Colonic mucosa (tissue), 4 donors: ENCODE measurements at regions not wholly inside any gene's neighbourhood (a gene's known extent, or its start where the extent isn't known, plus 50 kb on each side); places are given as distances from the start of the nearest gene placed in this dataset.

ENCODE experiments used
- DNase-seq: peaks from one replicate; pipeline ENCODE4 v3.0.0-alpha.2; 2020
- H3K27ac ChIP-seq: fragments of 200-600 bp; one replicate; pipeline ENCODE4 v1.8.0; 2021
- H3K27me3 ChIP-seq: fragments of 200-600 bp; one replicate; pipeline ENCODE4 v1.8.0; 2021
- H3K36me3 ChIP-seq: fragments of 200-600 bp; one replicate; pipeline ENCODE4 v1.8.0; 2021
- H3K4me1 ChIP-seq: fragments of 200-600 bp; one replicate; pipeline ENCODE4 v1.8.0; 2021; ENCODE audit warnings: mild to moderate bottlenecking
- H3K4me3 ChIP-seq: fragments of 200-600 bp; one replicate; pipeline ENCODE4 v1.8.0; 2021
- H3K9ac ChIP-seq, 2 donors: one replicate each; pipeline ENCODE4 v1.7.0; 2013; ENCODE audit warnings: control low read depth in 2 of 2, low read depth in 2 of 2, low read length in 2 of 2
- H3K9me3 ChIP-seq: fragments of 200-600 bp; one replicate; pipeline ENCODE4 v1.8.0; 2021
- intact Hi-C: fragments of 100-400 bp; cut with DNase I; formaldehyde crosslinking; loops from one replicate; pipeline ENCODE4 v1.14.1; 2022
- TF ChIP-seq, protein P1 (sequence below): fragments of 200-600 bp; IDR thresholded peaks from one replicate; pipeline ENCODE4 v1.8.0; 2022; ENCODE audit warnings: antibody characterized with exemption, mild to moderate bottlenecking
- donor health status: healthy.
- donor health status: DM: no; HTN: no; CAD: no.
- donor health status: DM: no; HTN: no; CAD: no.

DNA sequence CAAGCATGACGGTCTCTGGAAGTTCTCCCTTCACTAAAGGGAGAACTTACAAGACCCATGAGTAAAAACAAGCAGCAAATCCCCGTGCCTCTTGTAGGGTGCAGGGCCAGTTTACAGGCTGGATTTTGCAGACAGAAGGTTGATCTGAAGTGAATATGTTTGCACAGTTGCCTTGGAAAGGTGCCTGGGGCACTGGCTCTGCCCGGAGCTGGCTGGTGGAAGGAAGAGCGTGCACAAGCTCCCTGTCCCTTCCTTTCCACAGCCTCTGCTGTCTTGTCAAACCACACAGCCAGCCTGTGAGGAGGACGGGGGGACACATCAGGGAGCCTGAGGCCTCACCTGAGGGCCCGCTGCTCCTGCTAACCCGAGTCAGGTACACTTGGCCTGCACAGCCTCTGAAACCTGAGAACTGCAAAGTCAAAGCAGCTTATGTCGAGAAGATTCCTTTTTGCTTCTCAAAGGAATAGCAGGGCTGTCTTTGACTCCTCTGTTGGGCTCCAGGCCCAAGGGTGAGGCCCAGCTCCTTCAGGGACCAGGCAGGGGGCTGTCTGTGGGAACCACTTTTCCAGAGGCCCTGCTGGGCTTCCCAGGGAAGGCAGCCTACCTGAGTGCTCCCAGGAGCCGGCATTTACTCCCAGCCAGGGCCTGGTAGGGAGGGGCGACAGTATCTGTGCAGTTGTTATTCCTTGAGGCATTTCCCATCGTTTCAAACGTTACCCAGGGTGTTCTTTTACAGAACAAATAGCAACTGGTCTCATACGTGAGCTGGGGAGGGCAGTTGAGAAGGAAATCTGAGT is 251.5 kb downstream of the SIPA1L2 start:
- Histone ChIP-seq H3K27me3 (no peaks in the 10 kb centered on the region), H3K36me3 (no peaks in the 10 kb centered on the region), H3K27ac (no peak overlapping the region), H3K4me1 (no peaks in the 10 kb centered on the region), H3K4me3 (no peak overlapping the region), H3K9me3 (no peaks in the 10 kb centered on the region), H3K9ac (no peak overlapping the region)
- intact Hi-C loops: no loop called here
- DNase-seq: no peak
- TF ChIP-seq, protein P1, sequence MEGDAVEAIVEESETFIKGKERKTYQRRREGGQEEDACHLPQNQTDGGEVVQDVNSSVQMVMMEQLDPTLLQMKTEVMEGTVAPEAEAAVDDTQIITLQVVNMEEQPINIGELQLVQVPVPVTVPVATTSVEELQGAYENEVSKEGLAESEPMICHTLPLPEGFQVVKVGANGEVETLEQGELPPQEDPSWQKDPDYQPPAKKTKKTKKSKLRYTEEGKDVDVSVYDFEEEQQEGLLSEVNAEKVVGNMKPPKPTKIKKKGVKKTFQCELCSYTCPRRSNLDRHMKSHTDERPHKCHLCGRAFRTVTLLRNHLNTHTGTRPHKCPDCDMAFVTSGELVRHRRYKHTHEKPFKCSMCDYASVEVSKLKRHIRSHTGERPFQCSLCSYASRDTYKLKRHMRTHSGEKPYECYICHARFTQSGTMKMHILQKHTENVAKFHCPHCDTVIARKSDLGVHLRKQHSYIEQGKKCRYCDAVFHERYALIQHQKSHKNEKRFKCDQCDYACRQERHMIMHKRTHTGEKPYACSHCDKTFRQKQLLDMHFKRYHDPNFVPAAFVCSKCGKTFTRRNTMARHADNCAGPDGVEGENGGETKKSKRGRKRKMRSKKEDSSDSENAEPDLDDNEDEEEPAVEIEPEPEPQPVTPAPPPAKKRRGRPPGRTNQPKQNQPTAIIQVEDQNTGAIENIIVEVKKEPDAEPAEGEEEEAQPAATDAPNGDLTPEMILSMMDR: no peak

DNA sequence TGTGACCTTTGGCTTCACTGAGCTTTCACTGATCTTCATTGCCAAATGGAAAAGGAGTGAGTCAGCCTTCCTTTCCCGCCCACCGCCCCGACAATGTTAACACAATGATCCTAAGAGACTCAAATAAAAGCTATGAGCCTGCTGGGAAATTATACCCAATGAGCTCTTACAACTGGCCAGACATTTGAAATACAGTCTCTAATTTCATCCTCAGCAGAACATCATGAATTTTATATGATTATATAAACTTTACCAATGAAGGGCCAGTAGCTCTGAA is 252.5 kb downstream of the SIPA1L2 start:
- Histone ChIP-seq H3K36me3 (no peaks in the 10 kb centered on the region), H3K4me3 (no peak overlapping the region), H3K9ac (no peak overlapping the region), H3K4me1 (no peaks in the 10 kb centered on the region), H3K9me3 (no peaks in the 10 kb centered on the region), H3K27me3 (no peaks in the 10 kb centered on the region), H3K27ac (no peak overlapping the region)
- TF ChIP-seq, protein P1: no peak
- peak; percentile 42 for DNase-seq
- intact Hi-C loops: no loop called here

DNA sequence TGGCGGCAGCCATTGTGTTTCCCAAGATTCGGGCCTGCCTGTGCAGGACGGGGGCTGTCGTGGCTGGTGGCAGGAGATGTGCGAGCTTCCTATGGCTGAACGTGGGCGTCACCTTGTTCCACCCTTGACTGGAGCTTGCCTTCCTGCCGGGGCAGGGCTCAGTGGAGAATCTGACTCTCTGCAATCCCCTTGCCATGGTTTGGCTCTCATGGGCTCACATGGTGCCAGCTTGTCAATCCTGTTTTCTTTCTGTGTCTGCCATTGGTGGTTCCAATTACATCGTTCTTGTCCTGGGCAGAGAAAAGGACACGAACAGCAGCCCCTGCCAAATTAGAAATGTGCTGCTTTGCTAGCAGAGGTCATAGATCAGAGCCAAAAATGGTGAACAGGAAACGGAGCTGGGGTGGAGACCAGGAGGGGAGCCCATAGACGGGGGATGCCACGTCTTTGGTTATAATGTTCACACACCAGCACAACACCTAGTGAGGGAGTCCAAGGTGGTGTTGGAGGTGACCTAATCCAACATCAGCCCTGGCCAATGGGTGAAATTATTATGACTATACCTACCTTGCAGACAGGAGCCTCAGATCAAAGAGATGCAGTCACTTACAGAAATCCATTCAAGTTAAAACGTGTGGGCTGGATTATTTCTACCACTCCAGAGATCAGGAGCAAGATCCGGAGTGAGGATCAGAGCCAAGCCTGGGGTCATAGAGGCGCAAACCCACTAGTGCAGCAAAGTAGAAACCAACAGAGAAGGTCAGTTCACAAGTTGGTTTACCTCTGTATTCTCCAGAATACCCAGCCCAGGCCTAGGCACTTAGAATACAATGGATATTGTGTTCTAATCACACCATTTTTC is 253.1 kb downstream of the SIPA1L2 start:
- TF ChIP-seq, protein P1: no peak
- no peak overlapping the region for H3K27ac ChIP-seq
- no peaks in the 10 kb centered on the region for H3K4me1 ChIP-seq
- H3K9ac ChIP-seq: no peak overlapping the region
- no peaks in the 10 kb centered on the region for H3K9me3 ChIP-seq
- intact Hi-C loops: no loop called here
- DNase-seq: no peak
- no peaks in the 10 kb centered on the region for H3K27me3 ChIP-seq
- no peaks in the 10 kb centered on the region for H3K36me3 ChIP-seq
- H3K4me3 ChIP-seq: no peak overlapping the region

DNA sequence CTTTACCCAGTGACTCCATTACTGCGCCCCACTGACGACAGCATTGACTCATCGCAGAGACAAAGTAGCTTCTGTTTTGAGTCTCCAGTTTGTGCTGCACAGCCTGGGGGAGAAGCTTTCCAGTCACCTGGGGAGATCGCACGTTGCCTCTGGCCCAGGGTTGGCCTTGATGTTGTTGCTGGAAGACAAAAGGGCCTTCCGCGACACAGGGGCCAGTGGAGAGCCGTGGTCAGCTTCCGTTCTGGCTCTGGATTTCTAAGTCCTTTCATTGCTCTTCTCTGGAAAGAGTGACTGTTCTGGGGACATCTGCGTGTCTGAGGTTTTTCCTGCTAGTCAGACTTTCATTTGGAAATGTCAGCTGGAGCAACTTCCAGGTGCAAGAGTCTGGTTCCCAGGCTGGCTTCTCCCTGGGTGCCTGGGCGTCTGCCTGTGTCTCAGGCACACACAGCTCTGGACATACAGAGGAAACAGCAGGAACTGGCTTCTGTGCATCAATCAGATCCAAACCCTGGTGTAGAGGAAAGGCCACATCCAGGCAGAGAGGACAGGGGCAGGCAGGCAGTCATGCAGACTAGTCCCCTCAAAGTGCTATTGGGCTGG is 257.0 kb downstream of the SIPA1L2 start:
- Histone ChIP-seq H3K4me1 (no peaks in the 10 kb centered on the region), H3K36me3 (no peaks in the 10 kb centered on the region), H3K27me3 (no peaks in the 10 kb centered on the region), H3K9me3 (no peaks in the 10 kb centered on the region), H3K27ac (no peak overlapping the region), H3K4me3 (no peak overlapping the region), H3K9ac (no peak overlapping the region)
- TF ChIP-seq, protein P1: no peak
- DNase-seq: no peak
- intact Hi-C loops: no loop called here

DNA sequence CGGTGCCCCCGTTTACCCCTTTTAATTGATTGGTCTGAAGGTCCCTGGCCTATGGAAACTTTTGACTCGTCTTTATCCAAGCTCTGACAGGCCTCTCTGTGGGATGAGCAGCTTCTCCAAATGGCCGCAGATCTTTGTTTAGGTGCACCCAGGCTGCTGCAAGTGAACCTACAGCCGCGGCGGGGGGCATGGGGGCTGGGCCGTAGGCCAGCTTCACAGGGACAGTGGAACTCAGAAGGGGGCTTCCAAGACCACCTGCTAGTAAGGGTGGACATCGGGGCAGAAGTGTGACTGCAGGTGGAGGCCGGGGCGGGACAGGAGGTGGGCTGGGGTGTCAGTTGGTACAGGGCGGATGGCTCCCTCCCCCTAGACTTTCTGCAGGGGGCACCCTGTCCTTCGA is 257.5 kb downstream of the SIPA1L2 start:
- no peak overlapping the region for H3K9ac ChIP-seq
- no peaks in the 10 kb centered on the region for H3K27me3 ChIP-seq
- no peaks in the 10 kb centered on the region for H3K9me3 ChIP-seq
- no peak overlapping the region for H3K27ac ChIP-seq
- H3K4me3 ChIP-seq: no peak overlapping the region
- TF ChIP-seq, protein P1: no peak
- H3K4me1 ChIP-seq: no peaks in the 10 kb centered on the region
- no peaks in the 10 kb centered on the region for H3K36me3 ChIP-seq
- no peak for DNase-seq
- intact Hi-C loops: no loop called here
